Small intestine (tissue), 7 donors: ENCODE measurements at regions not wholly inside any gene's neighbourhood (a gene's known extent, or its start where the extent isn't known, plus 50 kb on each side); places are given as distances from the start of the nearest gene placed in this dataset.

ENCODE experiments used
- DNase-seq, 2 donors: peaks; one replicate each; pipeline versions ENCODE4 v3.0.0 to v3.0.0-alpha.2; 2013
- FAIRE-seq: peaks from 2 replicates; lab custom pipeline; 2012; peaks lifted over from hg19 to GRCh38; lab: Jason Lieb, UNC
- H3K27ac ChIP-seq, 3 donors: one replicate each; pipeline ENCODE4 v1.5.1; 2013; ENCODE audit warnings: low read length in 2 of 3, mild to moderate bottlenecking in 2 of 3, control low read depth in 1 of 3, inconsistent platforms in 1 of 3, low read depth in 1 of 3, moderate library complexity in 1 of 3
- H3K27me3 ChIP-seq, 3 donors: one replicate each; pipeline ENCODE4 v1.6.1; 2013; ENCODE audit warnings: low read length in 3 of 3, inconsistent platforms in 1 of 3; ENCODE audit not compliant: control insufficient read depth in 3 of 3, insufficient read depth in 3 of 3
- H3K36me3 ChIP-seq, 3 donors: one replicate each; pipeline ENCODE4 v1.6.1; 2013; ENCODE audit warnings: low read length in 3 of 3, inconsistent platforms in 1 of 3, low read depth in 1 of 3, mild to moderate bottlenecking in 1 of 3, moderate library complexity in 1 of 3; ENCODE audit not compliant: control insufficient read depth in 3 of 3, insufficient read depth in 2 of 3
- H3K4me1 ChIP-seq, 3 donors: one replicate each; pipeline ENCODE4 v1.6.1; 2013; ENCODE audit warnings: low read length in 2 of 3, inconsistent platforms in 1 of 3, low read depth in 1 of 3, mild to moderate bottlenecking in 1 of 3, moderate library complexity in 1 of 3; ENCODE audit not compliant: control insufficient read depth in 3 of 3, insufficient read depth in 2 of 3
- H3K4me3 ChIP-seq, 3 donors: one replicate each; pipeline ENCODE4 v1.5.1; 2013; ENCODE audit warnings: low read length in 3 of 3, control low read depth in 1 of 3, inconsistent platforms in 1 of 3, low read depth in 1 of 3, mild to moderate bottlenecking in 1 of 3, moderate library complexity in 1 of 3
- H3K9me3 ChIP-seq, 2 donors: one replicate each; pipeline ENCODE4 v1.6.1; 2013; ENCODE audit warnings: low read depth in 1 of 2, low read length in 1 of 2; ENCODE audit not compliant: control insufficient read depth in 2 of 2, insufficient read depth in 1 of 2
- WGBS, 3 donors: extraction: QIAGEN DNeasy Blood & Tissue Kit; methylation state at CpG; one replicate each; pipeline ENCODE4 v1.1.7; 2013; 5-methylcytosine and 5-hydroxymethylcytosine counted together
- donor health status: healthy with polysubstance abuse.
- donor health status: control.
- donor health status: control.
- donor health status: Bipolar disorder and iron deficiency.
- donor health status: healthy.

- Histone ChIP-seq H3K36me3 (no peaks in the 10 kb centered on the region), H3K9me3 (no peaks in the 10 kb centered on the region), H3K27me3 (no peaks in the 10 kb centered on the region), H3K27ac (no peak overlapping the region), H3K4me1 (no peaks in the 10 kb centered on the region), H3K4me3 (no peak overlapping the region)
- DNase-seq (peak; percentile 21 to 77), FAIRE-seq (no peak)
Observed at GRCh38 chr2:116911540-116911939, 903.0 kb upstream of the DDX18 start.

DNA sequence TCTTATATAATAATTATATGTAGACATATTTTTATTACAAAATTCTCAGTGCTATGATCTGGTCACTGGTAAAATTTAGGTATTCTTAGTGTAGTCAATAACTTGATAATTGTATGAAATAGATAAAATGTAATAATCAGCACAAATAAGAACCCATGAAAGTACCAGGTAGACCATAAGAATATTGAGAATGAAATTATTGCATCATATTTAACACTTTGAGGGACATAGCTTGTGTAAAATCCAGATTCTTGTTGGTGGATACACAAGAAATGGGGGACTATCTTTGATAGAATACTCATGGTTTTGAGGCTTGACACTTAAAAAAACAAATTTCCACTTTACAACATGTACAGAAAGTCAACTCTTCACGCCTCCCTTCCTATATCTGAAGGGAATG lies 898.8 kb upstream of the DDX18 start:
- H3K36me3 ChIP-seq: no peaks in the 10 kb centered on the region
- H3K9me3 ChIP-seq: no peaks in the 10 kb centered on the region
- no peak overlapping the region for H3K27ac ChIP-seq
- H3K4me1 ChIP-seq: peaks cover 0 to 4% (median 0%) of the 10 kb centered on the region in 3 donors
- no peak for FAIRE-seq
- no peak overlapping the region for H3K4me3 ChIP-seq
- WGBS, 3 donors: 66 to 92% (median 75%) methylated on average over 1 of the region's 1 CpG
- no peaks in the 10 kb centered on the region for H3K27me3 ChIP-seq
- no peak for DNase-seq

GRCh38 chr2:116917196-116917595 lies 897.3 kb upstream of the DDX18 start:
- FAIRE-seq: no peak
- DNase-seq: no peak

GRCh38 chr2:116918574-116918973 lies 895.9 kb upstream of the DDX18 start:
- peak in 1 of 2 donors; percentile 72 for DNase-seq
- H3K27ac ChIP-seq: no peak overlapping the region
- no peaks in the 10 kb centered on the region for H3K36me3 ChIP-seq
- H3K27me3 ChIP-seq: no peaks in the 10 kb centered on the region
- no peaks in the 10 kb centered on the region for H3K9me3 ChIP-seq
- H3K4me1 ChIP-seq: peaks cover 0 to 7% (median 4%) of the 10 kb centered on the region in 3 donors
- 29 to 71% (median 38%) methylated on average over 4 of the region's 4 CpGs for WGBS, 3 donors
- no peak overlapping the region for H3K4me3 ChIP-seq
- FAIRE-seq: no peak

More at GRCh38 chr2:116917196-116917595, 897.3 kb upstream of the DDX18 start:
- Histone ChIP-seq H3K4me1 (peaks cover 0 to 4% (median 0%) of the 10 kb centered on the region in 3 donors), H3K4me3 (no peak overlapping the region), H3K27me3 (no peaks in the 10 kb centered on the region), H3K36me3 (no peaks in the 10 kb centered on the region), H3K9me3 (no peaks in the 10 kb centered on the region), H3K27ac (no peak overlapping the region)

GRCh38 chr2:116922414-116922813 lies 892.1 kb upstream of the DDX18 start:
- DNase-seq: peak in 1 of 2 donors; percentile 73
- no peak for FAIRE-seq
- no peaks in the 10 kb centered on the region for H3K27me3 ChIP-seq
- H3K9me3 ChIP-seq: peaks cover 0 to 1% of the 10 kb centered on the region in 2 donors
- peaks cover 0 to 8% (median 7%) of the 10 kb centered on the region in 3 donors for H3K4me1 ChIP-seq
- WGBS, 3 donors: 6 to 45% (median 18%) methylated on average over 2 of the region's 2 CpGs
- no peak overlapping the region for H3K27ac ChIP-seq
- H3K4me3 ChIP-seq: no peak overlapping the region
- no peaks in the 10 kb centered on the region for H3K36me3 ChIP-seq

DNA sequence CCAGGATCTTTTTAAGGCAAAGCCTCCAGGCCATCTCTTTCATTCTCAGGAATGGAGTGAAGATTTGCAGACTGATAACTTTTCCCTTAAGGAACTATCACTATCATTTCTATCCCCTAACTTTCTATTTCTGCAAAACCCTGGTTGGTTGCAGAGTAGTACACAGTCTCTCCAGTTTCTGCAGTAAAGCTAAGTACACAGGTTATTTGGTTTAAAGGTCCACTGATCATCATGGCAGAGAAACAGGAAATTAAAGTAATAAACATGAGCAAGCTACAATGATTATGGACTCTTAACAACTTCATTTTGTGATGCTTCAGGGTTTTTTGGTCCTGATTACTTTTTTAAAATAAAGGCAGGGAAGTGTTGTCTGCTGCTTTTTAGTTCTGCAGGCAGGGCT lies 890.0 kb upstream of the DDX18 start:
- peak in 1 of 2 donors; percentile 43 for DNase-seq
- Histone ChIP-seq H3K4me3 (no peak overlapping the region), H3K36me3 (no peaks in the 10 kb centered on the region), H3K9me3 (peaks cover 0 to 1% of the 10 kb centered on the region in 2 donors), H3K27me3 (no peaks in the 10 kb centered on the region), H3K27ac (no peak overlapping the region), H3K4me1 (peaks cover 0 to 8% (median 4%) of the 10 kb centered on the region in 3 donors)
- no peak for FAIRE-seq

GRCh38 chr2:116935097-116935814 lies 879.2 kb upstream of the DDX18 start:
- H3K4me1 ChIP-seq: no peaks in the 10 kb centered on the region
- no peak overlapping the region for H3K4me3 ChIP-seq
- H3K27me3 ChIP-seq: no peaks in the 10 kb centered on the region
- no peak overlapping the region for H3K27ac ChIP-seq
- no peaks in the 10 kb centered on the region for H3K36me3 ChIP-seq
- 80 to 89% (median 86%) methylated on average over 7 of the region's 7 CpGs for WGBS, 3 donors
- H3K9me3 ChIP-seq: no peaks in the 10 kb centered on the region
- FAIRE-seq: no peak
- DNase-seq: no peak

GRCh38 chr2:116948258-116948657 lies 866.2 kb upstream of the DDX18 start:
- H3K4me1 ChIP-seq: no peaks in the 10 kb centered on the region
- FAIRE-seq (no peak), DNase-seq (no peak)

DNA sequence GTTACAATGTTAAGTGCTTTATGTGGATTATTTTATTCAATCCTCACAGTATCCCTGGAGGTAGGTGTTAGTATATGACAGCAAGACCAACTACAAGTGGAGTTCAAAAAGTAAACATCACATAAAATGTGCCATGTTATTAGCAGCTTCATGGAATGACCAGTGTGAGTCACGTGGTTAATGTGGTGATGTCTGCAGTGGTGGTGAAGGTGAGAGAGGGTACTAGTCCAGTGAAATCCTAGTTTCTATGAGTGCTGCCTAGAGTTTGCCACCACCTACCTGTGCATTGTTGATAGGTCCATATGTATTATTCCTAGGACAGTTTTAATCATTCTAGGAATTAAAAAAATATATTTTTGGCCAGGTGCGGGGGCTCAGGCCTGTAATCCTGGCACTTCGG lies 865.2 kb upstream of the DDX18 start:
- Histone ChIP-seq H3K4me3 (no peak overlapping the region), H3K9me3 (no peaks in the 10 kb centered on the region), H3K27ac (no peak overlapping the region), H3K27me3 (no peaks in the 10 kb centered on the region), H3K36me3 (no peaks in the 10 kb centered on the region), H3K4me1 (no peaks in the 10 kb centered on the region)
- DNase-seq (no peak), FAIRE-seq (no peak)
- WGBS, 3 donors: 87 to 93% (median 92%) methylated on average over 3 of the region's 3 CpGs

More at GRCh38 chr2:116948258-116948657, 866.2 kb upstream of the DDX18 start:
- no peak overlapping the region for H3K4me3 ChIP-seq
- no peaks in the 10 kb centered on the region for H3K27me3 ChIP-seq
- no peak overlapping the region for H3K27ac ChIP-seq
- H3K36me3 ChIP-seq: no peaks in the 10 kb centered on the region
- H3K9me3 ChIP-seq: no peaks in the 10 kb centered on the region
